Neuronal stem cell (in vitro differentiated cells): ENCODE measurements at regions not wholly inside any gene's neighbourhood (a gene's known extent, or its start where the extent isn't known, plus 50 kb on each side); places are given as distances from the start of the nearest gene placed in this dataset.

Source experiments
- DNase-seq: peaks from one replicate; pipeline ENCODE4 v3.0.0-alpha.2; 2013; ENCODE audit warnings: low spot score
- H2AFZ ChIP-seq: one replicate; pipeline ENCODE4 v1.6.1; 2013; ENCODE audit warnings: mild to moderate bottlenecking, low read length, inconsistent platforms
- H2AK5ac ChIP-seq: 2 replicates; pipeline ENCODE4 v1.6.1; 2013; ENCODE audit warnings: low read depth, mild to moderate bottlenecking, inconsistent platforms, low read length, moderate library complexity, mixed read lengths
- H2BK120ac ChIP-seq: 2 replicates; pipeline ENCODE4 v1.6.1; 2013; ENCODE audit warnings: low read depth, mild to moderate bottlenecking, inconsistent platforms, low read length, moderate library complexity, mixed read lengths
- H2BK12ac ChIP-seq: one replicate; pipeline ENCODE4 v1.6.1; 2013; ENCODE audit warnings: low read length, inconsistent platforms
- H2BK15ac ChIP-seq: 2 replicates; pipeline ENCODE4 v1.6.1; 2013; ENCODE audit warnings: mild to moderate bottlenecking, low read length, inconsistent platforms, mixed read lengths
- H2BK5ac ChIP-seq: one replicate; pipeline ENCODE4 v1.6.1; 2013; ENCODE audit warnings: inconsistent platforms, mild to moderate bottlenecking, low read length, moderate library complexity
- H3K14ac ChIP-seq: one replicate; pipeline ENCODE4 v1.6.1; 2013; ENCODE audit warnings: low read length, inconsistent platforms
- H3K18ac ChIP-seq: 2 replicates; pipeline ENCODE4 v1.6.1; 2013; ENCODE audit warnings: low read length, inconsistent platforms
- H3K23ac ChIP-seq: 2 replicates; pipeline ENCODE4 v1.6.1; 2013; ENCODE audit warnings: low read depth, mild to moderate bottlenecking, mixed read lengths, low read length, inconsistent platforms; ENCODE audit not compliant: poor library complexity
- H3K27ac ChIP-seq: replicated peaks from 3 replicates; pipeline ENCODE4 v1.5.1; 2013; ENCODE audit warnings: low read length, inconsistent platforms
- H3K27me3 ChIP-seq, 3 experiments: 2 replicates each; pipeline ENCODE4 v1.6.1; 2013; ENCODE audit warnings: low read length in 3 of 3, mild to moderate bottlenecking in 2 of 3, inconsistent platforms in 1 of 3, low read depth in 1 of 3, mixed read lengths in 1 of 3, moderate library complexity in 1 of 3; ENCODE audit not compliant: control insufficient read depth in 3 of 3, insufficient read depth in 3 of 3
- H3K36me3 ChIP-seq, 2 donors: replicated peaks in 1 of 2; 2 replicates each; pipeline ENCODE4 v1.6.1; 2013; ENCODE audit warnings: low read length in 2 of 2; ENCODE audit not compliant: control insufficient read depth in 2 of 2, insufficient read depth in 2 of 2
- H3K4ac ChIP-seq: 2 replicates; pipeline ENCODE4 v1.6.1; 2013; ENCODE audit warnings: inconsistent platforms, mild to moderate bottlenecking, low read length, moderate library complexity
- H3K4me1 ChIP-seq, 2 donors: 1 replicate in 1 of 2; 2 replicates in 1 of 2; pipeline ENCODE4 v1.6.1; 2013; ENCODE audit warnings: low read length in 2 of 2, low read depth in 1 of 2; ENCODE audit not compliant: control insufficient read depth in 2 of 2, insufficient read depth in 1 of 2
- H3K4me2 ChIP-seq: one replicate; pipeline ENCODE4 v1.6.1; 2013; ENCODE audit warnings: mild to moderate bottlenecking, low read length, inconsistent platforms; ENCODE audit not compliant: insufficient read depth, poor library complexity, severe bottlenecking
- H3K4me3 ChIP-seq, 2 donors: 2 replicates each; pipeline ENCODE4 v1.5.1; 2013; ENCODE audit warnings: low read length in 2 of 2, mild to moderate bottlenecking in 2 of 2, inconsistent platforms in 1 of 2, moderate library complexity in 1 of 2
- H3K79me1 ChIP-seq: one replicate; pipeline ENCODE4 v1.6.1; 2013; ENCODE audit warnings: low read depth, mild to moderate bottlenecking, inconsistent platforms, low read length, moderate library complexity
- H3K9ac ChIP-seq: one replicate; pipeline ENCODE4 v1.6.1; 2013; ENCODE audit warnings: mild to moderate bottlenecking, low read depth, low read length, inconsistent platforms; ENCODE audit not compliant: poor library complexity
- H3K9me3 ChIP-seq, 2 donors: replicated peaks in 1 of 2; 2 replicates each; pipeline versions ENCODE3 to v1.6.1; 2013; ENCODE audit warnings: low read length in 2 of 2, mild to moderate bottlenecking in 2 of 2, inconsistent platforms in 1 of 2, low read depth in 1 of 2, mixed read lengths in 1 of 2, moderate library complexity in 1 of 2; ENCODE audit not compliant: control insufficient read depth in 2 of 2, insufficient read depth in 1 of 2
- H4K8ac ChIP-seq: one replicate; pipeline ENCODE4 v1.6.1; 2013; ENCODE audit warnings: low read depth, mild to moderate bottlenecking, inconsistent platforms, low read length, moderate library complexity
- H4K91ac ChIP-seq: one replicate; pipeline ENCODE4 v1.6.1; 2013; ENCODE audit warnings: low read length, low read depth, mild to moderate bottlenecking, inconsistent platforms; ENCODE audit not compliant: poor library complexity
- WGBS, 2 donors: extraction: QIAGEN DNeasy Blood & Tissue Kit; methylation state at CpG; one replicate each; pipeline ENCODE4 v1.1.7; 2013; ENCODE audit warnings: missing lambda C conversion rate in 2 of 2, mixed read lengths in 1 of 2; ENCODE audit not compliant: insufficient read length in 2 of 2, insufficient replicate concordance in 1 of 2; ENCODE audit errors: extremely low coverage in 2 of 2; 5-methylcytosine and 5-hydroxymethylcytosine counted together

DNA sequence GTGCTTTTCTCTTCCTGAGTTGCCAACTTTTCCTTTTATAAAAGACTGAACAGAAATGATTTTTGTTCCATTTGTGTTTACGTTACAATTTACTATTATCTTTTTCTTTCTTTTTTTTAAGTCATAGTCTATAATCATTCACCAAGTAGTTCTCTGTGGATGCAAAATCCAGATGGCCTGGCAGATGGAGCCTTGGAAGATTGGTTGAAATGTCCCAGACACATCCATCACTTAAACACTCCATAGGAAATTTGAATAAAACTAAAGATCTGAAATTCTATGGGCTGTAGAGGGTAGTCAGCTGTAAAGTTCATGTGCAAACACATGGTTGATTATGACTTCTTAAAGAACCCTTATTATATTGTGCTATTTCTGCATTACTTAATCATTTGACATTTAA is 164.8 kb upstream of the DOCK10 start:
- Histone ChIP-seq H3K4me3 (no peak overlapping the region), H3K14ac (no peak overlapping the region), H3K4me2 (no peak overlapping the region), H3K9ac (no peak overlapping the region), H3K27ac (no peak overlapping the region), H2BK15ac (no peak overlapping the region), H3K36me3 (no peaks in the 10 kb centered on the region), H2AK5ac (no peak overlapping the region), H3K27me3 (no peaks in the 10 kb centered on the region), H4K8ac (no peak overlapping the region), H2BK5ac (no peak overlapping the region), H2BK120ac (no peak overlapping the region), H3K4ac (no peak overlapping the region), H3K79me1 (no peaks in the 10 kb centered on the region), H3K4me1 (no peaks in the 10 kb centered on the region), H3K18ac (no peak overlapping the region), H3K9me3 (no peaks in the 10 kb centered on the region), H2BK12ac (no peak overlapping the region), H2AFZ (no peak overlapping the region), H3K23ac (no peak overlapping the region), H4K91ac (no peak overlapping the region)
- no CpG with 5 or more reads among the region's 1 CpG for WGBS, 2 donors
- no peak for DNase-seq

DNA sequence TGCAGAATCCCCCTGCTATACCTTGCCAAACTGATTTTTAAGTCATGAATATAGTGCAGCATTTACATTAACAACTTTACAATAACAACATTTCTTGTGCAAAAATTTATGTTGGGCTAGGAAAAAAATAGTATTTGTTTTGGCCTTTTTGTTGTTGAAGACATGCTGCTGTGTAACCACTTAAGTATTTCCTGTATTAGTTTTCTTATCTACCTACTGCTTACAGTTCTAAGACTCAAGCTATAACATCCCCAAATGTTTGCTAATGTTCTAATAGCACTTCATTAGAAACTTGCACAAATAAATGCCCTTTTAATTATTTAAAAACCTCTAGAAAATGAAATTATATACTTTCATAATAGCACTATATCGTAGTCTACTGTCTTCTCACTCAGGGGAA is 154.3 kb upstream of the DOCK10 start:
- Histone ChIP-seq H3K9me3 (no peaks in the 10 kb centered on the region), H3K79me1 (no peaks in the 10 kb centered on the region), H3K18ac (no peak overlapping the region), H4K8ac (no peak overlapping the region), H2BK15ac (no peak overlapping the region), H2AFZ (no peak overlapping the region), H3K23ac (no peak overlapping the region), H2BK12ac (no peak overlapping the region), H2AK5ac (no peak overlapping the region), H3K27ac (no peak overlapping the region), H3K36me3 (no peaks in the 10 kb centered on the region), H3K4me2 (no peak overlapping the region), H3K9ac (no peak overlapping the region), H2BK5ac (no peak overlapping the region), H3K27me3 (no peaks in the 10 kb centered on the region), H3K4me3 (no peak overlapping the region), H4K91ac (no peak overlapping the region), H3K4ac (no peak overlapping the region), H2BK120ac (no peak overlapping the region), H3K4me1 (no peaks in the 10 kb centered on the region), H3K14ac (no peak overlapping the region)
- WGBS, 2 donors: no CpG with 5 or more reads among the region's 1 CpG
- no peak for DNase-seq

DNA sequence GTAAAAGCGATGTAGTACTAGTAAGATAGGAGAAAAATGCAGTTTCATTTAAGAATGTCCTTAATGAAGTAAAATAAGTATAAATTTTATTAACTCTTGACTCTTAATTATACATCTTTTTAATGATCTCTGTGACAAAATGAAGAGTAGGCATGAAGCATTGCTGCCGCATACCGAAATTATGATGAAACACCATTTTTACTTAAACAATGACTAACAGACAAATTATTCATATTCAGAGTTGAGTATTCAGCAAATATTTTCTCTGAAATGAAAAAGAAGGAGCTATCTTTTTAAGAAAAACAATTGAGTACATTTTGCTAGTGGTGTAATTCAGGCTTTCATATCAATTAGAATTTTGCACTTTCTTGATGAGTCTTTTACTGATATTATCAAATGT is 150.6 kb upstream of the DOCK10 start:
- Histone ChIP-seq H2BK120ac (no peak overlapping the region), H3K4me1 (no peaks in the 10 kb centered on the region), H3K9me3 (no peaks in the 10 kb centered on the region), H3K9ac (no peak overlapping the region), H3K18ac (no peak overlapping the region), H2BK5ac (no peak overlapping the region), H3K27me3 (no peaks in the 10 kb centered on the region), H2AK5ac (no peak overlapping the region), H3K79me1 (no peaks in the 10 kb centered on the region), H3K4me2 (no peak overlapping the region), H3K4ac (no peak overlapping the region), H3K23ac (no peak overlapping the region), H3K36me3 (no peaks in the 10 kb centered on the region), H3K27ac (no peak overlapping the region), H4K8ac (no peak overlapping the region), H3K14ac (no peak overlapping the region), H4K91ac (no peak overlapping the region), H2BK15ac (no peak overlapping the region), H2BK12ac (no peak overlapping the region), H3K4me3 (no peak overlapping the region), H2AFZ (no peak overlapping the region)
- DNase-seq: no peak
- WGBS, 2 donors: no CpG with 5 or more reads among the region's 3 CpGs

DNA sequence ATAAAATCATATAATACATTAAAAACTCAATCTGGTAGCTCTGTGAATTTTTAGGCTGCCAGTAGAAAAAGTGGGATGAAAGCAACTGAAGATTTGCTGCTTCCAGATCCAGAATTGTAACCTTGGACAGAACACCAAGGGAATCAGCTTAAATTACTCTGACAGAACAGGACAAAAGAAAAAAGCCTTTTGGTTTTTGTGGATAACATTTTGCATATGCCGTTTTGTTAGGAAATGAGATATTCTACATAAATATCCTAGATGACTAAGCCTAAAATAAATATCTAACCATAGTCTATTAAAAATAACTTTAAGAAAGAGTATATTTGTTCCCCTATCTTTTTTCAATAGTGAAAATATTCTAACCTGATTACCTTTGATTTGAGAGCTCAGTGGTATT is 148.7 kb upstream of the DOCK10 start:
- Histone ChIP-seq H2BK12ac (no peak overlapping the region), H3K23ac (no peak overlapping the region), H3K27me3 (no peaks in the 10 kb centered on the region), H3K36me3 (no peaks in the 10 kb centered on the region), H3K18ac (no peak overlapping the region), H3K14ac (no peak overlapping the region), H2BK5ac (no peak overlapping the region), H2AFZ (no peak overlapping the region), H2BK120ac (no peak overlapping the region), H3K9me3 (no peaks in the 10 kb centered on the region), H3K9ac (no peak overlapping the region), H4K91ac (no peak overlapping the region), H2BK15ac (no peak overlapping the region), H3K27ac (no peak overlapping the region), H3K79me1 (no peaks in the 10 kb centered on the region), H2AK5ac (no peak overlapping the region), H3K4me3 (no peak overlapping the region), H3K4me1 (no peaks in the 10 kb centered on the region), H3K4ac (no peak overlapping the region), H4K8ac (no peak overlapping the region), H3K4me2 (no peak overlapping the region)
- WGBS, 2 donors: no CpG with 5 or more reads among the region's 1 CpG
- no peak for DNase-seq
